GM18499 (cell line): ENCODE measurements at regions not wholly inside any gene's neighbourhood (a gene's known extent, or its start where the extent isn't known, plus 50 kb on each side); places are given as distances from the start of the nearest gene placed in this dataset.

Experiments used
- ATAC-seq: cut with Tn5 transposase; IDR thresholded peaks from one replicate; pipeline ENCODE4 v1.9.1; 2021; ENCODE audit warnings: moderate number of reproducible peaks; ENCODE audit not compliant: insufficient read depth, unreplicated experiment

GRCh38 chr6:91540902-91541301, 954.0 kb upstream of the MAP3K7 start:
- ATAC-seq, result no peak

GRCh38 chr6:91539456-91539855, 952.6 kb upstream of the MAP3K7 start:
- ATAC-seq, result no peak

- ATAC-seq, result no peak
These were observed 951.8 kb upstream of the MAP3K7 start for GRCh38 chr6:91538622-91539021.

GRCh38 chr6:91534614-91535013, 947.7 kb upstream of the MAP3K7 start:
- ATAC-seq, result no peak

- no peak for ATAC-seq
These were observed 936.6 kb upstream of the MAP3K7 start for GRCh38 chr6:91523511-91523910.

- ATAC-seq, result no peak
These were observed 935.1 kb upstream of the MAP3K7 start for GRCh38 chr6:91521999-91522398.

GRCh38 chr6:91509711-91510110, 922.8 kb upstream of the MAP3K7 start:
- no peak for ATAC-seq

GRCh38 chr6:91509039-91509438, 922.2 kb upstream of the MAP3K7 start:
- ATAC-seq, result no peak

GRCh38 chr6:91506509-91506908, 919.6 kb upstream of the MAP3K7 start:
- ATAC-seq, result no peak

- ATAC-seq, result no peak
These were observed 918.3 kb upstream of the MAP3K7 start for GRCh38 chr6:91505199-91505598.

- no peak for ATAC-seq
These were observed 915.1 kb upstream of the MAP3K7 start for GRCh38 chr6:91501930-91502329.

GRCh38 chr6:91500689-91501303, 913.9 kb upstream of the MAP3K7 start:
- ATAC-seq, result no peak

GRCh38 chr6:91498576-91498975, 911.7 kb upstream of the MAP3K7 start:
- ATAC-seq, result no peak

- ATAC-seq, result no peak
These were observed 910.9 kb upstream of the MAP3K7 start for GRCh38 chr6:91497770-91498169.

GRCh38 chr6:91490671-91491301, 903.9 kb upstream of the MAP3K7 start:
- ATAC-seq, result no peak

- ATAC-seq, result no peak
These were observed 901.0 kb upstream of the MAP3K7 start for GRCh38 chr6:91487696-91488392.

- ATAC-seq, result no peak
These were observed 899.3 kb upstream of the MAP3K7 start for GRCh38 chr6:91486200-91486599.

GRCh38 chr6:91485047-91485446, 898.2 kb upstream of the MAP3K7 start:
- ATAC-seq, result no peak

- ATAC-seq, result peak; percentile 38
These were observed 896.7 kb upstream of the MAP3K7 start for GRCh38 chr6:91483415-91484105.

GRCh38 chr6:91482498-91482897, 895.6 kb upstream of the MAP3K7 start:
- ATAC-seq, result peak; percentile 71

GRCh38 chr6:91480402-91480801, 893.5 kb upstream of the MAP3K7 start:
- no peak for ATAC-seq
